HepG2 (cell line): ENCODE measurements at regions not wholly inside any gene's neighbourhood (a gene's known extent, or its start where the extent isn't known, plus 50 kb on each side); places are given as distances from the start of the nearest gene placed in this dataset.

Experiments
- ATAC-seq: fragments of 200-7000 bp; cut with Tn5 transposase; 3 replicates; pipeline ENCODE4 v1.9.1; 2020; ENCODE audit warnings: mild to moderate bottlenecking, moderate library complexity
- BruUV-seq: library from RNA; stranded (reverse); fragments of 400-500 nt; replicated peaks from 2 replicates; lab custom pipeline; 2021; lab: Mats Ljungman, UMichigan
- CTCF ChIA-PET: fragments of 300-600 bp; formaldehyde crosslinking; extraction: SDS; loops from one replicate; lab custom pipeline; 2021; ENCODE audit warnings: low total read pairs, inconsistent platforms, low intra/inter-chr PET ratio; lab: Yijun Ruan, JAX
- POLR2A ChIA-PET: fragments of 350-600 bp; sonication (Branson Sonifier 250); formaldehyde crosslinking; loops from one replicate; lab custom pipeline; 2020; ENCODE audit warnings: antibody characterized with exemption, inconsistent platforms; lab: Yijun Ruan, JAX
- DNase-seq: peaks from one replicate; pipeline ENCODE4 v3.0.0-alpha.2; 2015; ENCODE audit warnings: low spot score
- FAIRE-seq: peaks from 3 replicates; lab custom pipeline; 2011; peaks lifted over from hg19 to GRCh38; lab: Jason Lieb, UNC
- H2AFZ ChIP-seq: one replicate; pipeline ENCODE4 v1.6.1; 2011; ENCODE audit warnings: low read length, inconsistent platforms
- H3K27ac ChIP-seq: fragments of 300-600 bp; 3 replicates; pipeline ENCODE4 v1.8.0; 2011; ENCODE audit warnings: mixed run types, mild to moderate bottlenecking, mixed read lengths, low read length, inconsistent platforms; ENCODE audit not compliant: insufficient read depth; ENCODE audit errors: extremely low read length
- H3K27me3 ChIP-seq, 2 experiments: fragments of 200-600 bp in 1 of 2; 2 replicates in 1 of 2; 3 replicates in 1 of 2; pipeline versions ENCODE4 v1.6.0 to v1.8.0; 2011; ENCODE audit warnings: low read length in 2 of 2, mild to moderate bottlenecking in 2 of 2, moderate library complexity in 2 of 2, inconsistent platforms in 1 of 2; ENCODE audit not compliant: insufficient read depth in 2 of 2, control insufficient read depth in 1 of 2
- H3K36me3 ChIP-seq, 2 experiments: fragments of 200-600 bp in 1 of 2; replicated peaks in 1 of 2; 2 replicates in 1 of 2; 3 replicates in 1 of 2; pipeline versions ENCODE4 v1.5.1 to v1.8.0; 2011; ENCODE audit warnings: low read length in 2 of 2, inconsistent platforms in 1 of 2; ENCODE audit not compliant: insufficient read depth in 2 of 2, control insufficient read depth in 1 of 2
- H3K4me1 ChIP-seq: 2 replicates; pipeline ENCODE4 v1.5.1; 2012; ENCODE audit warnings: low read length, inconsistent platforms; ENCODE audit not compliant: insufficient read depth
- H3K4me2 ChIP-seq: 2 replicates; pipeline ENCODE4 v1.6.0; 2011; ENCODE audit warnings: low read depth, low read length, inconsistent platforms
- H3K4me3 ChIP-seq, 3 experiments: fragments of 200-600 bp in 1 of 3; sonication (generic), shearing (Covaris generic) in 1 of 3; replicated peaks in 1 of 3; 2 replicates each; pipeline ENCODE4 v1.5.1; 2011 to 2016; ENCODE audit warnings: low read length in 3 of 3, inconsistent platforms in 2 of 3, low read depth in 2 of 3, mild to moderate bottlenecking in 2 of 3, control low read depth in 1 of 3, mixed read lengths in 1 of 3; ENCODE audit not compliant: insufficient read depth in 1 of 3
- H3K79me2 ChIP-seq: one replicate; pipeline ENCODE4 v1.6.1; 2011; ENCODE audit warnings: low read length, inconsistent platforms; ENCODE audit not compliant: insufficient read depth
- H3K9ac ChIP-seq: 2 replicates; pipeline ENCODE4 v1.6.0; 2011; ENCODE audit warnings: mild to moderate bottlenecking, low read depth, low read length, inconsistent platforms; ENCODE audit not compliant: insufficient read depth
- H3K9me3 ChIP-seq: 2 replicates; pipeline ENCODE4 v1.5.1; 2012; ENCODE audit warnings: mild to moderate bottlenecking, low read length
- H4K20me1 ChIP-seq: 2 replicates; pipeline ENCODE4 v1.6.0; 2011; ENCODE audit warnings: inconsistent platforms, mild to moderate bottlenecking, low read length, moderate library complexity; ENCODE audit not compliant: insufficient read depth
- ADNP ChIP-seq: sonication (generic); formaldehyde crosslinking; IDR thresholded peaks from 2 replicates; pipeline ENCODE4 v1.4.0; 2020; ENCODE audit warnings: missing genetic modification reagents
- ARNTL ChIP-seq: sonication (generic); formaldehyde crosslinking; IDR thresholded peaks from 2 replicates; pipeline ENCODE4 v1.4.0; 2020; ENCODE audit warnings: mild to moderate bottlenecking, missing genetic modification reagents
- ATF3 ChIP-seq: sonication (generic); formaldehyde crosslinking; IDR thresholded peaks from 2 replicates; pipeline ENCODE4 v1.4.0; 2020; ENCODE audit warnings: missing genetic modification reagents
- FOXO4 ChIP-seq: sonication (generic); formaldehyde crosslinking; conservative IDR thresholded peaks from 2 replicates; pipeline ENCODE4 v1.8.1; 2023; ENCODE audit warnings: missing genetic modification reagents
- HNRNPLL ChIP-seq: fragments of 200-400 bp; formaldehyde crosslinking; IDR thresholded peaks from 2 replicates; pipeline ENCODE4 v1.6.1; 2017; ENCODE audit warnings: mild to moderate bottlenecking, low read depth, low read length; ENCODE audit not compliant: poor library complexity, severe bottlenecking
- IKZF1 ChIP-seq: fragments of 450-650 bp; IDR thresholded peaks from 2 replicates; pipeline ENCODE4 v1.7.1; 2016
- IRF2 ChIP-seq: IDR thresholded peaks from 2 replicates; pipeline ENCODE4 v1.6.1; 2018; ENCODE audit warnings: missing genetic modification reagents, missing compliant biosample characterization
- MED13 ChIP-seq: sonication (generic); formaldehyde crosslinking; IDR thresholded peaks from 2 replicates; pipeline ENCODE4 v1.5.0; 2020; ENCODE audit warnings: missing genetic modification reagents
- PREB ChIP-seq: sonication (generic); formaldehyde crosslinking; IDR thresholded peaks from 2 replicates; pipeline ENCODE4 v1.4.0; 2020; ENCODE audit warnings: missing genetic modification reagents
- SRSF4 ChIP-seq: fragments of 200-400 bp; formaldehyde crosslinking; IDR thresholded peaks from one replicate; pipeline ENCODE4 v1.6.1; 2018; ENCODE audit warnings: mild to moderate bottlenecking, low read depth, low read length, moderate library complexity; ENCODE audit not compliant: poor library complexity, severe bottlenecking
- ZBTB44 ChIP-seq: sonication (generic); formaldehyde crosslinking; IDR thresholded peaks from 2 replicates; pipeline ENCODE4 v1.4.0; 2020; ENCODE audit warnings: missing genetic modification reagents
- ZNF362 ChIP-seq: sonication (generic); formaldehyde crosslinking; IDR thresholded peaks from 2 replicates; pipeline ENCODE4 v1.4.0; 2020; ENCODE audit warnings: missing genetic modification reagents, mild to moderate bottlenecking, borderline replicate concordance
- ZNF547 ChIP-seq: sonication (generic); formaldehyde crosslinking; IDR thresholded peaks from 2 replicates; pipeline ENCODE4 v1.5.1; 2020; ENCODE audit warnings: mild to moderate bottlenecking, missing genetic modification reagents
- ZNF841 ChIP-seq: sonication (generic); formaldehyde crosslinking; IDR thresholded peaks from 2 replicates; pipeline ENCODE4 v1.8.1; 2023; ENCODE audit warnings: missing genetic modification reagents, borderline replicate concordance
- WGBS: methylation state at CpG from one replicate; pipeline ENCODE4 v1.1.6; 2017; ENCODE audit warnings: low lambda C conversion rate; 5-methylcytosine and 5-hydroxymethylcytosine counted together
- in situ Hi-C: cut with HindIII; loops from 2 replicates; pipeline ENCODE4 v1.10.0; 2017; ENCODE audit warnings: low pct_unique_long_range_greater_than_20kb; ENCODE audit not compliant: extremely low pct_ligation_motif_present
- intact Hi-C: fragments of 100-400 bp; cut with micrococcal nuclease; formaldehyde crosslinking; loops from one replicate; pipeline ENCODE4 v1.10.0; 2022; ENCODE audit not compliant: unreplicated experiment

GRCh38 chr11:10385696-10386095, 69.4 kb upstream of the AMPD3 start (continued):
- TF ChIP-seq FOXO4 (CRISPR knock-in tag), result no peak
- no peak for TF ChIP-seq IRF2 (CRISPR knock-in tag)
- TF ChIP-seq ZNF841, result no peak

GRCh38 chr11:10386361-10386760, 68.7 kb upstream of the AMPD3 start:
- Histone ChIP-seq H3K79me2 (no peaks in the 10 kb centered on the region), H3K4me2 (no peak overlapping the region), H2AFZ (no peak overlapping the region), H4K20me1 (no peaks in the 10 kb centered on the region), H3K4me3 (no peak overlapping the region), H3K9me3 (no peaks in the 10 kb centered on the region), H3K27me3 (peaks cover 0 to 14% of the 10 kb centered on the region in 2 experiments; a peak in 2 of 5 replicates), H3K4me1 (no peaks in the 10 kb centered on the region), H3K36me3 (no peaks in the 10 kb centered on the region), H3K27ac (no peak overlapping the region), H3K9ac (no peak overlapping the region)
- ChIA-PET CTCF (no interaction called here), POLR2A (no interaction called here)
- in situ Hi-C loops (no loop called here), intact Hi-C loops (no loop called here)
- no peak for FAIRE-seq
- BruUV-seq, result no TSS peak
- no peak for ATAC-seq
- TF ChIP-seq ZBTB44 (CRISPR knock-in tag) (no peak), ADNP (CRISPR knock-in tag) (no peak), SRSF4 (no peak), MED13 (CRISPR knock-in tag) (no peak), PREB (CRISPR knock-in tag) (no peak), ZNF547 (CRISPR knock-in tag) (no peak), ARNTL (CRISPR knock-in tag) (no peak), IKZF1 (no peak), ZNF362 (CRISPR knock-in tag) (no peak), HNRNPLL (no peak), ATF3 (no peak)
- WGBS, result 4% methylated on average over 5 of the region's 5 CpGs
- no peak for DNase-seq
